ENCODE measurements at regions not wholly inside any gene's neighbourhood (a gene's known extent, or its start where the extent isn't known, plus 50 kb on each side); places are given as distances from the start of the nearest gene placed in this dataset.

- Histone ChIP-seq H3K27me3 (replicated peaks; ENCODE audit: control insufficient read depth, insufficient read depth, low read length) (no peaks in the 10 kb centered on the region), H3K36me3 (ENCODE audit: control insufficient read depth, insufficient read depth, low read length) (no peaks in the 10 kb centered on the region), H3K4me3 (replicated peaks; ENCODE audit: low read depth, low read length) (no peak overlapping the region)
- no peak for TF ChIP-seq CTCF (IDR thresholded peaks at IDR 0.05; ENCODE audit: insufficient read depth, low read length, poor library complexity, severe bottlenecking)
- DNase-seq (ENCODE audit: extremely low read depth, insufficient read length): no peak
Observed at GRCh38 chr4:43990963-43991362, 457.6 kb downstream of the KCTD8 start.

DNA sequence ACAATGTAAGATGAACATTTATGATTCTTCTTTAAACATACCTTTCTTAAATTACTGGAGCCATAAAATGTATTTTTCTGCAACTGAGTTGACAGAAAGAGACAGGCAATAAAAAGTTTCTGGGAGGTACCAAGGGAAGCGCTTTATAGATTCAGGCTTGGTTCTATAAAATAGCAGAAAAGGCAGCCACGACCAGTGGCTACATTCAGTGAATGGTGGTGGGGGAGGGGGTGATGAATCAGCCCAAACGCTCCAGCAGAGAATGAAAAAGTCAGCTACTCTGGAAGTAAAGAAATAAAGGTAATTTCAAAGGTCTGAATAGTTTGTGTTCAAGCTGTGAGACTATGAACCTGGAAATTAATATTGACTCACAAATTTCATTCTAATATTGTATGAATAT, 456.1 kb downstream of the KCTD8 start:
- Histone ChIP-seq H3K36me3 (ENCODE audit: control insufficient read depth, insufficient read depth, low read length) (no peaks in the 10 kb centered on the region), H3K27me3 (replicated peaks; ENCODE audit: control insufficient read depth, insufficient read depth, low read length) (no peaks in the 10 kb centered on the region), H3K4me3 (replicated peaks; ENCODE audit: low read depth, low read length) (no peak overlapping the region)
- no peak for DNase-seq (ENCODE audit: extremely low read depth, insufficient read length)
- no peak for TF ChIP-seq CTCF (IDR thresholded peaks at IDR 0.05; ENCODE audit: insufficient read depth, low read length, poor library complexity, severe bottlenecking)

- Histone ChIP-seq H3K27me3 (replicated peaks; ENCODE audit: control insufficient read depth, insufficient read depth, low read length) (no peaks in the 10 kb centered on the region), H3K36me3 (ENCODE audit: control insufficient read depth, insufficient read depth, low read length) (no peaks in the 10 kb centered on the region), H3K4me3 (replicated peaks; ENCODE audit: low read depth, low read length) (no peak overlapping the region)
- no peak for TF ChIP-seq CTCF (IDR thresholded peaks at IDR 0.05; ENCODE audit: insufficient read depth, low read length, poor library complexity, severe bottlenecking)
- DNase-seq (ENCODE audit: extremely low read depth, insufficient read length): no peak
Observed at GRCh38 chr4:43993196-43993902, 455.3 kb downstream of the KCTD8 start.

DNA sequence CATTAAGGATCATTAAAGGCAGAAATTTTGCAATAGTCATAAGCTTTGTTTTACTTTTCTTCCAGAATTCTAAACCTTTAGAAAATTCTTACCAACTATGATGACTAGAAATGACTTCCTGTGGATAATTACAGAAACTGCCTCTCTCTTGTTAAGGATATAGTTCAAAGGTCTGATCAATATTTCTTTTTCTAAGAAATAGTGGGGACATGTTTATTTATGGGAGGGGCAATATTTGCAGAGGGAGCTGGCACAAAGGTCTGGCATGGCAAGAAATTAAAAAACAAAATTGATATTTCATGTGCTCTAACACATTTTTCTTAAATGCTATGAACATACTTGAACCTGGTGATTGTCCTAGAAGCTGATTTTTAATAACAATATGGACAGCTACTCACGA, 448.9 kb downstream of the KCTD8 start:
- Histone ChIP-seq H3K36me3 (ENCODE audit: control insufficient read depth, insufficient read depth, low read length) (no peaks in the 10 kb centered on the region), H3K4me3 (replicated peaks; ENCODE audit: low read depth, low read length) (no peak overlapping the region), H3K27me3 (replicated peaks; ENCODE audit: control insufficient read depth, insufficient read depth, low read length) (no peaks in the 10 kb centered on the region)
- no peak for DNase-seq (ENCODE audit: extremely low read depth, insufficient read length)
- no peak for TF ChIP-seq CTCF (IDR thresholded peaks at IDR 0.05; ENCODE audit: insufficient read depth, low read length, poor library complexity, severe bottlenecking)

DNA sequence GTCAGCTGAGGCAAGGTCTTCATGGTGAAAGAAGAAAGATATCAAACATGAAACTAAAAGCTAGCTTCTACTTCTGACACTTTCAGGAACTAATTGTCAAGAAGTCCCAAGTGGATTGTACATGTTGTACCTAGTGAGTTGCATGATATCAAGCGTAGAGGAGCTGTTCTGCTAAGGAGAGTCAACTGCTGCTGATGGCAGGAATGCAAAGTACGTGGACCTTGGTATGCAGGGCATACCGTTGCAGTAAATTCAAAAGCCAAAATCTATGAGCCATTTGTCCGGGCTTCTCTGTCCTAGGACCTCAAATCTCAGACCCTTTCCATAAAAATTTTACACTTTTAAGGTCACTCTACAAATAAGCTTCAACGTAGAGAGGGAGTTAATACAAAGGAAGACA, 446.2 kb downstream of the KCTD8 start:
- no peak for DNase-seq (ENCODE audit: extremely low read depth, insufficient read length)
- H3K36me3 ChIP-seq (ENCODE audit: control insufficient read depth, insufficient read depth, low read length): no peaks in the 10 kb centered on the region
- no peaks in the 10 kb centered on the region for H3K27me3 ChIP-seq (replicated peaks; ENCODE audit: control insufficient read depth, insufficient read depth, low read length)
- TF ChIP-seq CTCF (IDR thresholded peaks at IDR 0.05; ENCODE audit: insufficient read depth, low read length, poor library complexity, severe bottlenecking): no peak
- H3K4me3 ChIP-seq (replicated peaks; ENCODE audit: low read depth, low read length): no peak overlapping the region
